ENCODE measurements at regions not wholly inside any gene's neighbourhood (a gene's known extent, or its start where the extent isn't known, plus 50 kb on each side); places are given as distances from the start of the nearest gene placed in this dataset.

GRCh38 chr3:117799387-117799735 lies 1089.8 kb downstream of the TUSC7 start:
- Histone ChIP-seq H3K27me3 (ENCODE audit: control insufficient read depth, insufficient read depth, low read length, poor library complexity, severe bottlenecking) (no peaks in the 10 kb centered on the region), H3K9ac (ENCODE audit: extremely low read depth, low read length, poor library complexity, severe bottlenecking) (no peak overlapping the region), H3K4me1 (ENCODE audit: control insufficient read depth, insufficient read depth, low read length) (peaks cover 2% of the 10 kb centered on the region), H3K27ac (ENCODE audit: low read depth, low read length) (no peak overlapping the region), H3K36me3 (ENCODE audit: control insufficient read depth, insufficient read depth, low read length) (no peaks in the 10 kb centered on the region), H3K9me3 (ENCODE audit: control insufficient read depth, low read length) (no peaks in the 10 kb centered on the region), H3K4me3 (ENCODE audit: low read length) (no peak overlapping the region)
- Mint-ChIP-seq H3K36me3 (ENCODE audit: low read depth) (no peaks in the 10 kb centered on the region), H3K4me1 (peaks cover 21% of the 10 kb centered on the region), H3K9me3 (no peaks in the 10 kb centered on the region), H3K4me3 (no peak overlapping the region), H3K27ac (no peak overlapping the region), H3K27me3 (ENCODE audit: insufficient read depth) (no peaks in the 10 kb centered on the region)
- TF ChIP-seq CTCF (conservative IDR thresholded peaks at IDR 0.05), result no peak
- DNase-seq, result no peak
- WGBS, 2 experiments (ENCODE audit: insufficient coverage in 1 of 2, insufficient read length in 1 of 2), result 80 to 95% methylated on average over 2 of the region's 2 CpGs

- H3K27ac ChIP-seq (ENCODE audit: low read depth, low read length), result no peak overlapping the region
- H3K36me3 ChIP-seq (ENCODE audit: control insufficient read depth, insufficient read depth, low read length), result no peaks in the 10 kb centered on the region
- Mint-ChIP-seq H3K9me3 (no peaks in the 10 kb centered on the region), H3K27ac (peak overlapping the region; percentile 85), H3K36me3 (ENCODE audit: low read depth) (no peaks in the 10 kb centered on the region), H3K4me3 (no peak overlapping the region), H3K27me3 (ENCODE audit: insufficient read depth) (no peaks in the 10 kb centered on the region), H3K4me1 (peaks cover 33% of the 10 kb centered on the region)
- WGBS, 2 experiments (ENCODE audit: insufficient coverage in 1 of 2, insufficient read length in 1 of 2), result 38 to 41% methylated on average over 1 to 2 of the region's 2 CpGs
- no peak for TF ChIP-seq CTCF (conservative IDR thresholded peaks at IDR 0.05)
- H3K9me3 ChIP-seq (ENCODE audit: control insufficient read depth, low read length), result no peaks in the 10 kb centered on the region
- no peaks in the 10 kb centered on the region for H3K27me3 ChIP-seq (ENCODE audit: control insufficient read depth, insufficient read depth, low read length, poor library complexity, severe bottlenecking)
- H3K4me3 ChIP-seq (ENCODE audit: low read length), result peak overlapping the region; percentile 20
- peaks cover 2% of the 10 kb centered on the region for H3K4me1 ChIP-seq (ENCODE audit: control insufficient read depth, insufficient read depth, low read length)
- no peak overlapping the region for H3K9ac ChIP-seq (ENCODE audit: extremely low read depth, low read length, poor library complexity, severe bottlenecking)
- DNase-seq, result peak; percentile 76
Measured at GRCh38 chr3:117801912-117802239, 1092.3 kb downstream of the TUSC7 start.

GRCh38 chr3:117809186-117810081 lies 1099.9 kb downstream of the TUSC7 start:
- no peaks in the 10 kb centered on the region for H3K36me3 ChIP-seq (ENCODE audit: control insufficient read depth, insufficient read depth, low read length)
- no peak for TF ChIP-seq CTCF (conservative IDR thresholded peaks at IDR 0.05)
- WGBS, 2 experiments (ENCODE audit: insufficient coverage in 1 of 2, insufficient read length in 1 of 2), result 96 to 100% methylated on average over 1 of the region's 1 CpG
- no peak overlapping the region for H3K27ac ChIP-seq (ENCODE audit: low read depth, low read length)
- Mint-ChIP-seq H3K27ac (no peak overlapping the region), H3K9me3 (no peaks in the 10 kb centered on the region), H3K4me3 (no peak overlapping the region), H3K4me1 (peaks cover 12% of the 10 kb centered on the region), H3K27me3 (ENCODE audit: insufficient read depth) (no peaks in the 10 kb centered on the region), H3K36me3 (ENCODE audit: low read depth) (peaks cover 2% of the 10 kb centered on the region)
- no peaks in the 10 kb centered on the region for H3K4me1 ChIP-seq (ENCODE audit: control insufficient read depth, insufficient read depth, low read length)
- no peak for DNase-seq
- H3K9me3 ChIP-seq (ENCODE audit: control insufficient read depth, low read length), result no peaks in the 10 kb centered on the region
- H3K9ac ChIP-seq (ENCODE audit: extremely low read depth, low read length, poor library complexity, severe bottlenecking), result no peak overlapping the region
- no peaks in the 10 kb centered on the region for H3K27me3 ChIP-seq (ENCODE audit: control insufficient read depth, insufficient read depth, low read length, poor library complexity, severe bottlenecking)
- H3K4me3 ChIP-seq (ENCODE audit: low read length), result no peak overlapping the region

Measured in endodermal cell (in vitro differentiated cells).